Mucosa of gallbladder (tissue), 1 donor: ENCODE measurements at regions not wholly inside any gene's neighbourhood (a gene's known extent, or its start where the extent isn't known, plus 50 kb on each side); places are given as distances from the start of the nearest gene placed in this dataset.

Experiments
- DNase-seq: peaks from one replicate; pipeline ENCODE4 v3.0.0-alpha.2; 2020; ENCODE audit warnings: low spot score
- donor health status: DM: no; HTN: no; CAD: no.

DNA sequence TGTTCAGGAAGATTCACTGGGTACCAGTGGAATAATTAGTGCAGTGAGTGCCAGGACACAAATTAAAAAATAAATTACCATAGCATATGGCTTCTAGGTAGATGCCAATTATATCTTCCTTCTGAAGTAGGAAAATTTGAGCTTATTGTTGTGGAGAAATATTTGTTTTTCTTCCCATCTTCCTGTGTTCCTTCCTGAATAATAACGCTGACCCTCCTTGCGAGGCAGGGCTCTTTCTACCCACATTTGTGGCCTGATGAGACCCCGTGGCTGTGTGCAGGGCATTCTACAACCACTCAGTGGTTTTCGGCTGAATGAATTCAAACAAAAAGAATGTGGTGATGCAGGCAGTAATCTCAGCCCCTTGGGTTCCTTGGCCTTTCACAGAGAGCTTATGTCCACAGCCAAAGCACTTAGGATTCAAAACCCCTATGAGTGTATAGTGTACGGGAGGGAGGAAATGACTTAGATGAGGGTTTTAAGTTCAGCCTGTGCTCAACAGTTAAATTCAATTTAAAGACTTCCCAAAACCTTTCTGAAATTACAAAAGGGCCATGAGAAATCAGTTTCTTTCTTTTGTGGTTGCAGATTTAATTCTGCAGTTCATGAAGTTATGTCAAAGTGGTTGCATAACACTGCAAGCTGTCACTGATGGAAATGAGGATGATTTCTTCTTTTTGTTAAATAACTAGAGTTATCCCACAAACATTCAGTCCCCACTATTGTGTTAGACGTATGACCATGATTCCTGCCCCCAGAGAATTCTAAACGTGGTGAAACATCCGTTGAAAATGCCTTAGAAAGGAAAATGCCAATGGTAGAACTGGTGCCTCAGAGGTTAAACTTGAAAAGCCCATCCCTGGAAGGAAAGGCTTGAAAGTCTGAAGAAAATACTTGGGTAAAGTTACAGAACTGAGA, 255.3 kb downstream of the FZD1 start:
- no peak for DNase-seq

DNA sequence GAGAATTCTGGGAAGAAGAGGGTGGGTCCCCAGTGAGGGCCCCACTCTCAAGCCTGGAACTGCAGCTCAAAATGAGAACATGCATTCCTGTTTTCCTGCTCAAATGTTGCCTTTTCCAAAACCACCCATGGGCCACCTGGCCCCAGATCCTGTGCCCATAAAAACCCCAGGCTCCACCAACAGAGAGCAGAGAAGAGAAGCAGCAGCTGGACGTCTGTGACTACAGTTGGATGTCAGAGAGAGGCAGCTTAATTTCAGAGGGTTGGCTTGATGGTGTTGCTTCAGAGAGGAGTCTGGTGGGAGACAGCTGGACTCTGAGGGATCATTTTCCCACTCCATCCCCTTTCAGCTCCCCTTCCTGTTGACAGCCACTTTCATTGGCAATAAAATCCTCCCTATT, 256.4 kb downstream of the FZD1 start:
- no peak for DNase-seq

DNA sequence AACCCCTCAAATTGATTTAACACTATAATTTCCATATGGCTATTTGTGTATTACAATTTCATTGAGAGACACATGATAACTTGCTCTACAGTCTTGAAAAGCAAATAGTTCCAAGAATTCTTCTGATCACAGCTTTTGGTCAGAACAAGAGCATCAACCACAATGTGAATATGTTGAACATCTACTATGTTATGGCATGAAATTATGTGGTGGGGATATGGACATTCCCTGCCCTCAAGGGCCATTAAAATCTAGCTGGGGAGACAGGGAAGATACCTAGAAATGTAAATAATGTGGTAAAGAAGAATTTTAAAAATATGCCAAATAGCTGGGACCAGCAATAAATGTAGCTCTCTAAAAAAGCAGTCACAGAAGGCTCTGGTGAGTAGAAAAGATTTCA, 262.2 kb downstream of the FZD1 start:
- no peak for DNase-seq

DNA sequence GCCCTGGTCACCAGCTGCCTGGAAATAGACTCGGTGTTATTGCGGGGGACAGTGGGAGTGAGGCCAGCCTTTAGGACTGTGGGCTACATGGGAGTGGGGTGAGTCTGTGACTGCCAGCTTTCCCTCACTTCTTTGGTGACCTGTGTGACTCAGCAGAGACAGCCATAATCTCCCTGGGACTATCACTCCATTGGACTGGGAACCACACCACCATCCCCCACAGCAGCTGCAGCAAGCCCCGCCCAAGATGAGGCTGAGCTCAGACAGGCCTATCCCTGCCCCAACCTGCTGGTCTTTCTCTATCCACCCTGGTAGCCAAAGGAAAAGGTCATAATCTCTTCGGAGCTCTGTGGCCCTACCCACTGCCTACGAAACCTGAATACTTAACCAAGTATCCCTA, 263.2 kb downstream of the FZD1 start:
- no peak for DNase-seq

DNA sequence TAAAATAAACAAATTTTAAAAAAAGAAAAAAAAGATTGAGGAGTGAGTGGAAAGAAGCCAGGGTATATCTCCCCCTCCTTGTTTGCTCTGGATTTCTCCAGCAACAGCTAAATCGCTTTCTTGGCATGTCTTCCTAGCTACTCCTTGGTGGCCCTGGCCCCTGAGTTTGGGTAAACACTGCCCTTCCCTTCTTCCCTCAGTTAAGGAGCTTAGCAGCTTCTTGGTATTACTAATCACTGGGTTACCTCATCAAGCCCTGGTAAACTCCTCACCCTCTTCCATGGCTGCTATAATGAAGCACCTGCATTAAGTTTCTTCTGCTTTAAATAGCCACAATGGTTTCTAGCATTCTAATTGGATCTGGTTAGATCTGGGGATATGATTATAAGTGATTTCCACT, 269.8 kb downstream of the FZD1 start:
- DNase-seq = no peak

DNA sequence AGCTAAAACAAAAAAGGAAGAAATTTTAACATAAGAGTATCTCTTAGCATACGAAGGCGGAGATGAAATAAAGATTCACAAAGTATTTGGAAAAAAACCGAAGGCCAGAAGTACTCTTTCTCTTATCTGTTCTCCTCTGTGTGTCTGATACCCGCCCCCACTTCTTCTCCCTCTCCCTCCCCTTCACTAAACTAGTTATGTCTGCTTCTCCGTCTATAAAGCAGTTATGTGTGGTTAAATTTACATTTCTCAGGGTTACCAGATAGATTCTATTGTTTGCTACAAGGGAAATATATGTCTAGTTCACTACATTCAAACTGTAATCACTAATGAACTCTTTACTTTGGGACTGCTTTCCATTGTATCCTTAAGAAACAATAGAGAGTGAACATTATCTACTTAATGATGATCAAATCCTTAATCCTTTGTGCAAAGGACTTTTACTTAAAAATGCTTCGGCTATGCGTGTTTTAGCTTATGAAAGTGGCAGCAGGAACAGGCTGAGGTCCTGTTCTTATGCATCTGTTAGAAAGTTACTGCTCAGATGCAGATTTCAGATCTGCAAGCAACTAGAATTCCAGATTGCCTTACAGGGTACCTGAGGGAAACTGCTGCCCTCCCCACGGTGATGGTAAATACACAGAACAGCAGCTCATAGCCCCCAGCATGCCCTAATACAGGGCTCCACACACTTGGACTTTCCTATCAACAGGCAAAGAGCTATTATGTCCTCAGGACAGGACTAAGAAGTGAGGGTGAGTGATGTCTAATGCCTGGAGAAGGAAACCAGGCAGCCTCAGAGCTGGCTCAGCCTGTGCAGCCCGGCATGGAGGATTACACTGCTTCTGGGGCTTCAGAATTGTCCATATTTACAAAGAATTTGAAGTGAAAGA, 273.3 kb downstream of the FZD1 start:
- no peak for DNase-seq

DNA sequence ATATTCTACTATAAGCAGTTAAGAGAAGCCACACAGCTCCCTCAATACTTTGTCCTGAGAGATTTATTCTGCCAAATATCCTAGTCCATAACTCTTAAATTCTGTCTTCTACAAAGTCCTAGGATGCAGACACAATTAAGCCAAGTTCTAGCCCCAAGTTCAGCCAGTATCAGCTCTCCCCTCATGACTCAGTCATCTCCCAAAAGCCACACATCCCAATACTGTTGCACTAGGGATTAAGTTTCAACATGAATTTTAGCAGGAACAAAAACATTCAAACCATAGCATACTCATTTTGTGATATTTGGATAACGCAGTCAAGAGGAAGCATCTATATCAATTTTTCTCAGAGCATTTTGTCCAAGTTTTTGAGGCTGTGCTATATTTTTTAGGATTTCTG, 277.4 kb downstream of the FZD1 start:
- no peak for DNase-seq

DNA sequence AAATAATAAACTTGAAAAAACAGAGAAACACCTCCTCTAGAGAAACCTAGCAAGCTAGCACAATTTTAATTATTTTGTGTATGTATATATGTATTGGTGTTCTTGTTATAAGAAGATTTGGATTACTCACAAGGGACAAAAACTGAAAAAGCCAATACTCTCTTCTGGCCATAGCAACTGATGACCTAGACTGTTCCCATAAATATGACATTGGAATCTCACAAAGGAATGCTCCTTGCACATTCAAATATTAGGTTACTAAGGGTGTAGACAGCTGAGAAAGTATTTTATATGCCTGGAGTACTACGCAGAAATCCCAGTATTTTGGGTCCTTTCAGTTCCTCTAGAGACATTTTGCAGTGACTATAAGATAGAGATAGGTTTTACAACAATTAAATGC, 279.4 kb downstream of the FZD1 start:
- DNase-seq = no peak

DNA sequence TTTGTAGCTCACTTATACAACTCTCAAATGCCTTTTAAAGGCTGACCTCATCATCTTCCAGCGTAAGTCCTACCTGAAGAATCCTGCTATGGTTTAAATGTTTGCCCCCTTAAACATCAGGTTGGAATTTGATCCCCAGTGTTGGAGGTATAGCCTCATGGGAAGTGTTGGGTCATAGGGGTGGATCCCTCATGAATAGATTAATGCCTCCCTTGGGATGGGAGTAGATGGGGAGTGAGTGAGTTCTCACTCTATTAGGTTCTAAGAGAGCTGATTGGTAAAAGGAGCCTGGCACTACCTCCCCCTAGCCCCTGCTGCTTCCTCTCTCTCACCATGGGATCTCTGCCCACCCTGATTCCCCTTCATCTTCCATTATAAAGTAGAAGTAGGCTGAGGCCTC, 285.6 kb downstream of the FZD1 start:
- no peak for DNase-seq

DNA sequence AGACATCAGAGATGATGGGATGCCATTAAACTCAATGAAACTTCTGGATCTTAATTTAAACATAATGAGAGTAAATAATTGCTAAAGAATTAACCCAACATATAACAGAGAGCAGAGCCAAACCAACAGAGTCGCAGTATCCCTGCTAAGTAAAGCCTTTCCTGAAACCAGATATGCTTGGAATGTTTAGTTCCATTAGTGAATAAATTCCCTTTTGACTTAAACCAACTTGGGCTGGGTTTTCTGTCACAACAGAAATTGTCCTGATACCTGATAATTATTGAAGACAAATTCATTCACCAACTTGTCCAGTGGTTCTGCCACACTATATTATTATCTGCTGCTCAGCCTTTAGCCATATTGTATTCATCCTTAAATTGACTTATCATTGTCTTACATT, 286.7 kb downstream of the FZD1 start:
- no peak for DNase-seq

DNA sequence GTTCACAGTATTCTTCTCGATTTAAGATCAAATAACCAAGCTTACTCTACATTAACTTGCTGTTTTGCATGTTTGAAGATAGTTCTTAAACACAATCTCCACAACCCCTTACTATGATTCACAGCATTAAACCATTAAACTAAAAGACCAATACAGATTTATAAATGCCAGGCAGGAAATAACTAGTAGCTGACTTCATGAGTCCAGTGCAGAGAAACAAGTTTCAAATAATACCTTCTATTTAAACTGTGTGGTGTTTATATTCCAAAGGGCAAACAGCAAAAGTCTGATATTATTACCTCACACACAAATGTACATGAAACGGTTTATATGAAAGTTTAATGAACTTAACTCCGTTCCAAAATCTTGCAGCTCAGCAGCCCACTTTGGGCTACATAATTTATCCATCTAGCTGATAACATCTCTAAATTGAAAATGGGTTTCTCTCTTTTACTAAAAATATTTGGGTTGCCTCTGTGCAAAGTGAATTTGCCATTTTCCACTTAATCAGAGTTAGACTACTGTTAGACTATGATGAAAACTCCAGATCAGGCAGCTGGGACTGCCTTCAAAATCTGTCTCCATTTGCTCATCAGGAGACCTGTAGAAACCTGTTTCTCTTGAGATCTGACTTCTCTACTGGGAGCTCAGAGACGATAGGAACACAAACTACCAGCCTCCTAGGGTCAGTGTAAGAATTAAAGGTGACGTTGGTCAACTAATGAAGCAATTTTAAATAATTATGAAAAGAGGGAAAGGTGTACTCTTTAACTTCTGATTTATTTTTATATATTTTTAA, 287.3 kb downstream of the FZD1 start:
- DNase-seq = no peak

DNA sequence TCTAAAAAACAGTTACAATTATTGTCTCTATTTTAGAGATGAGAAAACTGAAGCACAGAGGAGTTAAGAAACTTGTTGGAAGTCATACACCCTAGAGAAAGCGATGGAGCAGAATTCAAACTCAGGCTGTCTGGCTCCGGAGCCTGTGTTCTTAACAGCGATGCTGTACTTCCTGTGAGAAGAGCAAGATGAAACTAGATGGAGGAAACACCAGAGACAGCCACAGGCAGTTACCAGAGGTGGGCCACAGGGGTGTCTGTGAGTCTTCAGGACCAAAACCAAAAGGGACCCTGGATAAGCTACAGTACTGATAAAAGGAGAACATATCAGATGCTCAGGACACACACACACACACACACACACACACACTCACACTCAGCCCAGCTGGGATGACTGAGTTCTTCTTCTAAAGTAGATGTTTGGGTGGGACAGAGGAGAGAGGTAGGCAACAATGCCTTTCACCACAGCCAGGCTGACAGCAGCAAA, 289.2 kb downstream of the FZD1 start:
- DNase-seq = no peak

DNA sequence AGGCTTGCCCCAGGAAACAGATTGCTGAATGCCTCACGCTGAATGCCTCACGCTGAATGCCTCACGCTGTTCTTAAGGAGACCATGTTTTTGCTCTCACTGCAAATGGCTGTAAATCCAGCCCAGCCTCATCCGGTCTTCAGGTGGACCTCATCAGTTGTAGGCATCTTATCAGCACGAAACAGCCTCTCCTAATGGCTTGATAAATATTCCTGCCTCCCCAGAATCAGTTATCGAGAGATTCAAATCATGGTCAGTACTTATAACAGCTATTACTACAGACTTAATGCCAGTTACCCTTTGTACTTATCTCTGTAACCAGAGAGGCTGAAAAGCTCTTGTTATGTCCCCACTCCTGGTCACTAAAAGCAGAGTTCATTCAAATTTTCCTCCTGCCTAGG, 290.6 kb downstream of the FZD1 start:
- DNase-seq = no peak

DNA sequence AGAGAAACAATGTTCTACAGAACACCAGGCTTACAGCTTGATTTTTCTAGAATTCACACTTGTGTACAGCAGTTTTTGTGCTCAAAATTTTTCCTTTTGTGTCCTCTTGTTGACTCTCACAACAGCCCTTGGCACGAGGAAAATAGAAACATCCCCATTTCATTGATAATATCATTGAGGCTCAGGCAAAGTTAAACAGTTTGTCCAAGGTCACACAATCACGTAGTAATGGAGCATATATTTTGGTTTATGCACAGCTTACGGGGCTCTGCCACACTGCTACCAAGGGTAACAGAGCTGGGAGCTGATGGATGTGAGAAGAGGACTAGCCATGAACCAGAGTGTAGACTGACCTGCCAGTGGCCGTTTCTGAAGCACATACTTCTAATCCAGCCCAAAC, 292.0 kb downstream of the FZD1 start:
- no peak for DNase-seq

DNA sequence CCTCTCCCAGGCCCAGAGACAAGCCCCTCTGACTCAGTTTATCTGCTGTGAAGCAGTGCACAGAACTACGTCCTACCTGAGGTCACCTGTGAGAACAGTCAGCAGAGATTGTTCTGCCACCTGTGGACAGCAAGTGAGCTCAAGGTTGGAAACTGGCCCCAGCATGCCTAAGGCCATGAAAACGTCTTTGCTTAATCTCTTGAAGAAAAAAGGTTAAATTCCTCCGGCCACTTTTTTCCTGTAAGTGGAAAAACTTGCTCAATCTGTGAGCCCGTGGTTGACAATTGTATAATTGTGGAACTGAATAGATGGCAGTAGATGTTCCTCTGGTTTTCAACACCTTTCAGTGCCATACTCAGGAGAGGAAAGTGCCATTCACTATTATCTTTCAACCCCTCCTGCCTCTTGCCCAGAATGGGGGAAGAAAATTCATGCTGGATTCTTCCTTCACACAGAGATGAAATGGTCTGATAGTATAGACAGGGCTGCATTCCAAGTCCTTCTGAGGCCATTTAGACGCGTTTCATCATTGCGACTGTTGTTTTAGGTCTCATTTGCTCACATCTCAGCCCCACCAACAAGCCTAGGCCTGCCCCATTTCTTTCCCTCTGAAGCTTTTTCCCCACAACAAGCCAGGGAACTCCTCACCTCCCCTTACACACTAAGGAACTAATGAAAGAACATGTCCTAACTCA, 292.9 kb downstream of the FZD1 start:
- no peak for DNase-seq

DNA sequence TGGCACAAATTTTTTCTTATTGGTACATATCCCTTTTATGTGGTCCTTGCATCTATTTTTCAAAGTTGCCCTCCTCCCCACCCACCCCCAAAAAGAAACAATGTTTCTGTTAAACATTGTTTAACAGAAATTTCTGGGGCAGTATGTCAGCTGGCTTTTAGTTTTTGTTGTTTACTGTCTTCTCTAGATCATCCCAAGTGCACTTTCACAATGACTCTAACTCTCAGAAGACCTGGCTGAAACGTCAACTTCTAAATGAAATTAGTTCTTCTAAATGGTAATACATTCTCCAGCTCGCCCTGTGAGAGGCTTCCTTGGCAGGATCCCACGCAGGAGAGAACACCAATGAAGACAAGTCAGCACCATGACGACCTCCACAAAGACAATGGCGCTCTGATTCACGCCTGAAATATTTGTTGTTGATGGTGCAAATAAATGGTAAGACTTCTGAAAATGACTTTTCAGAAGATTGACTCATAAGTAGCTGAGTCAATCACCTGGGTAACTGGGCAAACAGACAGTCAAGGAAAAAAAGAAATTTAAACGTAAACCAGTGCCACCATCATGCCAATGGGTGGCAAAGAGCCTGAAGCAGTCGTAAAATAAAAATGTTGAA, 293.7 kb downstream of the FZD1 start:
- no peak for DNase-seq

DNA sequence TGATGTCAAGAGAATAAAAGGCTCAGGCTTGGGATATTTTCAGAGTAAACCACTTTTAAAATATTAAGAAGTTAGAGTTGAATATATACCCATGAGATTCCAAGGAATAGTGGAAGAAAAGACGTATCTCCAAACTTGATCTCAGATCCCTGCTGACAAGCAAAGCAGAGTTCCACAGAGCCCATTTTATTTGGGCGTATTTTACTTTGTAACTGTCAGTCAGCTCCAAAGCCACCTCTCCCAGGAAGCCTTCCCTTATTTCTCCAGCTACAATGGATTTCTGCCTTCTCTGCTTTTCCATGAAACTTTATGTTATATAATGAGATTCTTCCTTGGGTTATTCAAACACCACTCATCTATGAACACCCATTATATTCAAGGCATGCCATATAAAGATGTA, 295.7 kb downstream of the FZD1 start:
- DNase-seq = no peak

DNA sequence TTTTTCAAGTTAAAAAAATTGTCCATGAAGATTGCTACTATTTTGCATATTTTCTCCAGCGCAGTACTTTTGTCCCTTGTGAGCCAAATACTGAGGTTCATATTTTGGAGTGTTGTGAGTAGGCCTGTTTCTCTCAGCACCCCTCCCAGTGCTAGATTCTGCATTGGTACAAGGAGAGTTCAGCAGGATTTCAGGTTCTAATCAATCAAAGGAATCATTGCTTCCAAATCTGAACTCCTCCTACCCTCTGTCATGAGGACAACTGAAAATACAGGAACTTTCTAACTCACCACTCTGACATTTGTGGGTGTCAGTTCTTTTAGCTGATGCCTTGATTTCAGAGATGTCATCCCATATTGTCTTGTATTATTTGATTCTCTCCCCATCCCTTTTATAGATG, 299.9 kb downstream of the FZD1 start:
- no peak for DNase-seq

DNA sequence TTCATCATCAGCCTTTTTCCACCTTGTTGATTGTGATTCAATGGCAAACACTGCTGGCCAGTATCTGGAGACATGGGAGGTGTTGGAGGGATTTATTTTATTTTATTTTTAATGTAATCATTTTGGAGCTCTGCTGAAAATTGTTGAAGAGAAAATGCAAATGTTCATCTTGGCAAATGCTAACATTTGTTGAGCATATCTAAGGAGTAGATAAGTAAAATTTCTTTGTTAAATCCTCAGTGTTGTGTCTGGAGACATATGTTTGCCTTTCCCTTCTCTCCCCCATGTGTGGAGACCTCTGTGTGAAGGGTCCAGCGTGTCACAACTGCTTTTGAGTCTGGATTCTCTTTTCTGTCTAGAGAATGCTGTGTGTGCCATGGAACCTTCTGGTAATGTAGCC, 300.3 kb downstream of the FZD1 start:
- DNase-seq = no peak

DNA sequence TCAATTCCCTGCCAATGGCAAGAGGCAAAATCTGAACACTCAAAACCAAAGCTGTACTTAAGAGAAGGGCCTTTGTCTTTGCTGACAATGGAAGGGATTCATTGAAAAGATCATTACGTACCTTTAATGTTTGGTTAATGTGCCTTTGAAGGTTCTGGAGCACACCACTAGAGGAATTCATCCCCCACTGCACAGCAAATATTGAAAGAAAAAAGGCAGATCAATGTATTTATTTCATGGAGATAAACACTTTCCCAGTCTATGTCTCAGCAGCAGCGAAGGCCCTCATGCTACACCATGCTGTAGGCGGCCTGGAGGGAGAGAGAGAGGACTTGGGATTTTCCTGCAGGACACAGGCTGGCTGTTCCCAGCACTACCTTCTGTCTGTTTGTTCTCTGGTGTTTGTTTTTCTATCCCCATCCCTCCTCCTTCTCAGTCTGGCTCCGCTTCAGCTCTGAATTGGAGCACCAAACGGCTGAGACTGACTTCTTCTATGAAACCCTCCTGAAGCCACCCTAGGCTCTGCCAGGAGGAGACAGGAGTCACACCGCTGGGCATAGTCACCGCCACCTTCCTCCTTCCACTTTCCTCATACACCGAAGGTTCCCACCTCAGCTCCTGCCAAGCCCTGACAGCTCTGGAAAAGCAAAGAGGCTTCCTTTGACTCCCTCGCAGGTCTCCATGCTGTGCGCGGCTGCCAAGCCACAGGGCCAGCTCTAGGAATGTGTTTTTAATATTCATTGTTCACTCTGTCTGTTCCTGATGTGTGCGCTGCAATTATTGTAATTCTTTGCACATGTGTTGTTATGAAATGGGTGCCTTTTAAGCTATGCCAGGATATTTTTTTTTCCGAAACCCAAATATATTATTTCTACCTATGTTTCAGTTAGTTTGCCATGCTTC, 301.5 kb downstream of the FZD1 start:
- no peak for DNase-seq
